ENCODE measurements at regions not wholly inside any gene's neighbourhood (a gene's known extent, or its start where the extent isn't known, plus 50 kb on each side); places are given as distances from the start of the nearest gene placed in this dataset.

DNA sequence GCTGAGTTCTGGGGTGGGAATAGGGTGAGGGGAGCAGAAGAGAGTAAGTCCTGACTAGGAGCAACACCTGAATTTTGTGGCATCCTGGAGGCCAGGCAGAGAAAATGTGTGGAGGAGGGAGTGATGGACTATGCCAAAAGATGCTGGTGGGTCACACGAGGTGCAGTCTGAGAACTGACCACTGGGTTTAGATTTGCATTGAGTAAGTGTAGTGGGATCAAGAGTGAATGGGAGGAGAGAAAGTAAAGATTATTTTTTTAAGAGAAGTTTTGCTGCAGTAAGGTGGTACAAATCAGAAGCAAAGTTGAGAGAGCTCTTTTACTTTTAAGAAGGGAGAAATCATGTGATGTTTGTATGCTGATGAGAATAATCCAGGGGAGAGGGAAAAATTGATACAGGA lies 405.1 kb downstream of the DLEU7 start:
- DNase-seq (ENCODE audit: low read depth in 3 of 3, low spot score in 1 of 3), result no peak

DNA sequence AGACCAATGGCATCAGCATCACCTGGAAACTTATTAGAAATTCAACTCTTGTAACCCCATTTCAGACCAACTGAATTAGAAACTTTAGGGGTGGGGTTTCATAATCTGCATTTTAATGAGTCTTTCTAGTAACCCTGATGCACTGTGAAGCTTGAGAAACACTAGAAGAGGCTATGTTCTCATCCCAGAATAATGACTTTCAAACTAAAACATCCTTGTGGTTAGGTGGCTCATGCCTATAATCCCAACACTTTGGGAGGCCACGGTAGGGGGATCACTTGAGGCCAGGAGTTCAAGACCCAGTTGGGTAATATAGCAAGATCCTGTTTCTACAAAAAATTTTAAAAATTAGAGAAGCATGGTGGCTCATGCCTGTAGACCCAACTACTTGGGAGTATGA lies 402.4 kb downstream of the DLEU7 start:
- DNase-seq (ENCODE audit: low read depth in 3 of 3, low spot score in 1 of 3), result no peak

DNA sequence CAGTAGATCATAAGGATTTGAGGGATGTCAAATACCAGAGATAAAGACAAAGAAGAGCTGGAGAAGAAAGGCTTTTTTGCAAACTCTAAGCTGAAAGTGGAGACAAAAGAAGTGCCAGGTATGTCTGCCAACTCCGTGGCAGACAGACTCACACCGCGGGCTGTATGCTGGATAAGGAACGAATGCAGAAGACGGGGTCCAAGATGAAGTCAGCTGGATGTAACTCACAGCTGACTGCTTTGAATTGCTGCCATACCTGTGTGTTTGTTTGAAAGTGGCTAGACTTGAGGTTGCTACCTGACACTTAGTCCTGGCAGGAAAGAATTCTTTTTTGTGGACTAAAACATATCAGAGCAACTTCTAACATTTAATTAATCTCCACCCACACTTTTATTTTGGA lies 398.8 kb downstream of the DLEU7 start:
- DNase-seq (ENCODE audit: low read depth in 3 of 3, low spot score in 1 of 3), result no peak

DNA sequence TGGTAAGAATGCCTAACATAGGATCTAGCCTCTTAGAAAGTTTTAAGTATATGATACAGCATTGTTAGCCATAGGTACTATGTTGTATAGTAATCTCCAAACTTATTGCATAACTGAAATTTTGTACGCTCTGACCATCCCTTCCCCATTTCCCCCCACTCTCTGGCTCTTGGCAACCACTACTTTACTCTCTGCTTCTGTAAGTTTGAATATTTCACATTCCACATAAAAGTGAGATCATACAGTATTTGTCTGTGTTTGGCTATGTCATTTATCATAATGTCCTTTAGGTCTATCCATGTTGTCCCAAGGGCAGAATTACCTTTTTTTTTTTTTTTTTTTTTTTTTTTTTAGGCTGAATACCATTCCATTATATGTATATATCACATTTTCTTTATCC lies 396.9 kb downstream of the DLEU7 start:
- DNase-seq (ENCODE audit: low read depth in 3 of 3, low spot score in 1 of 3), result no peak

DNA sequence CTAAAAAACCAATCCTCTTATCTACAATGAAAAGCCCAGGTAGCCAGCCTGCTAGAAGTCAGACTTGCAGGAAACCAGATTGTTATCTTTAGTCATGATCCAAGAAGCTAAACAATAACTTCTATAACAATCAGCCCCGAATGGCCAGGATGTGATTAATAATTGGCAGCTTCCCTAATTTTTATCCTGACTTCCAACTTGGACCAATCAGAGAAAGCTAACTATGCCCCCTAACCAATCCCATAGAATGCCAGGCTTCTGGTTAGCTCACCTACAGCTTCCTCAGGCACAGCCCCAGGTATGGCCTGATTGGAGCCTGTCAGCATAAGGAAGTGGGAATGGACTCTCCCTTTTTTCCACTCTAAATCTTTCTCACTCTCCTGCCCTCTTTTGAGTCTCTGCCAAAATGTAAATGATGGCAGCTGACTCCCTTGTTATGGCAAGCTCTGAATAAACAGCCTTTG lies 394.9 kb downstream of the DLEU7 start:
- DNase-seq (ENCODE audit: low read depth in 3 of 3, low spot score in 1 of 3), result no peak

GRCh38 chr13:50449465-50449864 lies 394.0 kb downstream of the DLEU7 start:
- DNase-seq (ENCODE audit: low read depth in 3 of 3, low spot score in 1 of 3), result no peak

DNA sequence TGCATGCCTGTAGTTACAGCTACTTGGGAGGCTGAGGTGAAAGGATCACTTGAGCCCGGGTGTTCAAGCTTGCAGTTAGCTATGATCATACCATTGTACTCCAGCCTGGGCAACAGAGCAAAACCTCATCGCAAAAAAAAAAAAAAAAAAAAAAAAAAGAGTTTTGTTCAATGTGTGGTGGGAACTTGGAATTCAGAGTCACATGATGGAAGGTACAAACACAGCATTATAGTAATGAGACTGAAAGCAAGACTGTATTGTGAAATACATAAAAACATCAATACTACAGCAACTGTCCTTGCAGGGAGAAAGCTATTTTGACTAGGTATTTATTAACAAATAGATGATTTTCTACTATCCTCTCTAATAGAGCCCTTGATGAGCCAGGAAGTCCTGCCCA lies 393.2 kb downstream of the DLEU7 start:
- no peak for DNase-seq (ENCODE audit: low read depth in 3 of 3, low spot score in 1 of 3)

GRCh38 chr13:50451609-50452008 lies 391.9 kb downstream of the DLEU7 start:
- no peak for DNase-seq (ENCODE audit: low read depth in 3 of 3, low spot score in 1 of 3)

DNA sequence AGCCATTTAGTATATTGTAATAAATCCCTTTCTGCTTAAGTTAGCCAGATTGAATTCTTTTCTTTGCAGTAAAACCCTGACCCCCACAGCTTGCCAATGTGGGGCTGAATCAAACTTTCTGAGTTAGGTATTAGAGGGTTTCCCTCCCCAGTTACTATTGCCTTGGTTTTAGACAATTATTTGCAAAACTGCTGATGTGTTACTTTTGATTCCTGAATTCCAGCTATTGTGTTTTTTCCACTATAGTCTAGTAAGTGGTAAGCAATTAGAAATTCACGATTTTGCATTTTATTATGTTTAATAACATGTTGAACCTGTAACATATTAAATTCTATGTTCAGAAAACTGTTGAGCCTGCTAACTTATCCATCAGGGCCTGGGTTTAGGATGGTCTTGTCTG lies 391.5 kb downstream of the DLEU7 start:
- DNase-seq (ENCODE audit: low read depth in 3 of 3, low spot score in 1 of 3), result no peak

DNA sequence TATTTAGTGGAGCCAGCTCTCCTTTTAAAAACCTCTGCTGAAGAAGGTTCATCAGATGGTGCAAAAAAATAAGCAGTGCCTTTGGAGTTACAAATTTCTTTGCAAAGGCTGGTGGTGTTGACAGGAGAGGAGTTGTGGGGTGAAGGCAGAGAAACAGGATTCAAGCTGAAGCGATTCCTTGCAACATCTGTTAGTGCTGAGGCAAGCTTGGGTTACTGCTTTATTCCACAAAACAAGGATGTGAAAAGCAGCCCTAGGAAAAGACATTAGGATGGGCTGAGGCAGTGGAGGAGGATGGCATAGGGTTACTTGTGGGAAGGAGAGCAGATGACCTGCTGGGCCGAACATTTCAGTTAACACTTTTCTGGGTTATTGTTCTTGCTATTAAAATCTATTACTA lies 390.7 kb downstream of the DLEU7 start:
- no peak for DNase-seq (ENCODE audit: low read depth in 3 of 3, low spot score in 1 of 3)

- no peak for DNase-seq (ENCODE audit: low read depth in 3 of 3, low spot score in 1 of 3)
Measured at GRCh38 chr13:50453188-50453587, 390.3 kb downstream of the DLEU7 start.

DNA sequence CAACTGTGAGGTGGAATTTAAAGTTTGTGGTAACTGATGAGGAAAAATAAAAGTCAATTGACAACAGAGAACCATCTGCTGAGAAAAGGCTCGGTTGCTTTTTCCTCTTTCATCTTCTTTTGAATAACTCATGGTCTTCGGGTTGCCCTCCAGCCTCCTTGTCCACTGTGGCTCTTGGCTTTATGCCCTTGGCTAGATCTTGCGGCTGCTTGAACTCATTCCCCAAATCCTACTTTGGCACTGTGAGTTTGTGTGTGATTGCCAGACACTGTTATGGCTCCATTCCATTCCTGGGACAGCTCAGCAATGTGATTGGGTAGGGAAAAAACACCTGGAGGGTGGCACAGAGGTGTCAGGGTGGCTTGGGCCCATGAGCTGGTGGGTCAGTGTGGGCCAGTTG lies 387.4 kb downstream of the DLEU7 start:
- DNase-seq (ENCODE audit: low read depth in 3 of 3, low spot score in 1 of 3), result no peak

DNA sequence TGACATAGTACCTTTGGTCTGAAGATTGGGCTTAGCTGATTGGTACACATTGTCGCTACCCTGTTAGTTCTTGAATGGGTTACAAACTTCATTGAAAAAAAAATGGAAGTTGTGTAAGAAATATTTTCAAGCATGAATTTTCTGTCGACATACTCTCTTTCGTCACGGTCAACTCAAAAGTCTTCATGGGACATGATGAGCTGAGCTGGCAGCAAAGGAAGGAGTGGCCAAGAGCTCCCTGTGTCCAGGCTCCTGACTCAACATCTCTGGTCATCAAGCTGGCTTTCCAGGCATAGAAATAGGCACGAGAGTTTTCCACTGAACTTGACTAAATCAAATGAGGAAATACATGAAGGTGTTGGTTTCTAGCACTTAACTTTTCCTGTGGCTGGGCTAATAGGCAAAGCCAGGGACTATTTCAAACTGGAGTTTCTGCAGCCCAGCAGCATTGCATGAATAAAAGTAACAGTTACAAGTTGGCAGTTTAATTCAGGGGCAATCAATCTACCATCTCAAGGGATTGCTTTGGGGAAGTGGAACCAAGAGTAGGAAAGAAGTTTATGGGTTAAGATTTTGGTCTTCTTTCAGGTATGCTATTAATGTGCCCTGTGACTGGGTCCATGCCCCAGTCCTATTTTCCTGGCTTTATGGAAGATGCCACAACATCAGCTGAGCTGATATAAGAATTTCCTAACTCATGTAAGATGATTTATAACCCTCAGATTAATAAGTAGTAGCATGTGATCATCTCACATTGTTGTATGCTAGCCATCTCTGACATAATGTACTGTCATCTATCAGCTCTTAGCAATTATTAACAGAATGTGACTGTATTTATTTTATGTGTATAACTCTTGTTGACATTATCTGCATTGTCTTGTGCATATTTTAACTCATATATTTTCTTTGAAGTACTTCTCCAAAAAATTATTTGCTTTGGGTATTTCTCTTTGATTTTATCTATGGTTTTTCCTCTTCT lies 385.8 kb downstream of the DLEU7 start:
- no peak for DNase-seq (ENCODE audit: low read depth in 3 of 3, low spot score in 1 of 3)

GRCh38 chr13:50459046-50459445 lies 384.4 kb downstream of the DLEU7 start:
- DNase-seq (ENCODE audit: low read depth in 3 of 3, low spot score in 1 of 3), result no peak

- DNase-seq (ENCODE audit: low read depth in 3 of 3, low spot score in 1 of 3), result no peak
Measured at GRCh38 chr13:50459658-50460057, 383.8 kb downstream of the DLEU7 start.

GRCh38 chr13:50460358-50460757 lies 383.1 kb downstream of the DLEU7 start:
- DNase-seq (ENCODE audit: low read depth in 3 of 3, low spot score in 1 of 3), result no peak

GRCh38 chr13:50461189-50461588 lies 382.3 kb downstream of the DLEU7 start:
- no peak for DNase-seq (ENCODE audit: low read depth in 3 of 3, low spot score in 1 of 3)

DNA sequence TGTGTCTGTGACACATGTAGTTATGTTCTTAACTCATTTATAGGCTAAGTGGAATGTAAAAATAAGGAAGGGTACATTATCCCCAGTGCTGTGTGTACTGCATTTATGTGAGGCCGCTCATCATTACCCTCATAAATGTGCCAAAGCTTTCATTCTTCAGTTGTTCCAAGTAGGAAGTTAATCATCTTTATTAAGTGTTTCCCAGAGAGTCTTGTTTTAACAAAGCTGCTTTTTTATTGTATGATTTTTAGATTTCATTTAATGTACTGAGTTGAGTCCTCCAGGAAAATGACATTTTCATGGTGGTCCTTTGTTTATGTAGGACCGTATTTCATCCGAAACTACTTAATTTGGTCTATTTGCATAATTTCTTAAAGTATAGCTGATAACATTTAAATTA lies 379.8 kb downstream of the DLEU7 start:
- no peak for DNase-seq (ENCODE audit: low read depth in 3 of 3, low spot score in 1 of 3)

- no peak for DNase-seq (ENCODE audit: low read depth in 3 of 3, low spot score in 1 of 3)
Measured at GRCh38 chr13:50464349-50465251, 378.9 kb downstream of the DLEU7 start.

DNA sequence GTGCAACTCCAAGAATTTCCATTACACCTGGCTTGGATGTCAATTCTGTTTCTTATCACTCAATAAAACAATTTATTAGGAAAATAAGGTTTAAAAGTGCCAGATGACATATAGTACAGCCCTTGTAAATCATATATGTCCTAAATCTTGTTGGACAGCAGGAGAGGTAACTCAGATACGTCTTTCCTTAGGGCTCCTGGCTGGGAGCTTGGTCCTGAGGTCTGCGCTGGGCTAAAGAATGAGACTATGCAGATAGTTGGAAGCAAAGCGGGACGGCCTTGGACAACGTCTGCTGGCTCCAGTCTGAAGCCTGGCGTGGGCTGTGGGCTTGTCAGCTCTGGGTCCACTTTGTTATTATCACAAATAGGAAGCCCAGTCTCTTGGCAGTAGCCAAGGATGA lies 377.0 kb downstream of the DLEU7 start:
- DNase-seq (ENCODE audit: low read depth in 3 of 3, low spot score in 1 of 3), result no peak

DNA sequence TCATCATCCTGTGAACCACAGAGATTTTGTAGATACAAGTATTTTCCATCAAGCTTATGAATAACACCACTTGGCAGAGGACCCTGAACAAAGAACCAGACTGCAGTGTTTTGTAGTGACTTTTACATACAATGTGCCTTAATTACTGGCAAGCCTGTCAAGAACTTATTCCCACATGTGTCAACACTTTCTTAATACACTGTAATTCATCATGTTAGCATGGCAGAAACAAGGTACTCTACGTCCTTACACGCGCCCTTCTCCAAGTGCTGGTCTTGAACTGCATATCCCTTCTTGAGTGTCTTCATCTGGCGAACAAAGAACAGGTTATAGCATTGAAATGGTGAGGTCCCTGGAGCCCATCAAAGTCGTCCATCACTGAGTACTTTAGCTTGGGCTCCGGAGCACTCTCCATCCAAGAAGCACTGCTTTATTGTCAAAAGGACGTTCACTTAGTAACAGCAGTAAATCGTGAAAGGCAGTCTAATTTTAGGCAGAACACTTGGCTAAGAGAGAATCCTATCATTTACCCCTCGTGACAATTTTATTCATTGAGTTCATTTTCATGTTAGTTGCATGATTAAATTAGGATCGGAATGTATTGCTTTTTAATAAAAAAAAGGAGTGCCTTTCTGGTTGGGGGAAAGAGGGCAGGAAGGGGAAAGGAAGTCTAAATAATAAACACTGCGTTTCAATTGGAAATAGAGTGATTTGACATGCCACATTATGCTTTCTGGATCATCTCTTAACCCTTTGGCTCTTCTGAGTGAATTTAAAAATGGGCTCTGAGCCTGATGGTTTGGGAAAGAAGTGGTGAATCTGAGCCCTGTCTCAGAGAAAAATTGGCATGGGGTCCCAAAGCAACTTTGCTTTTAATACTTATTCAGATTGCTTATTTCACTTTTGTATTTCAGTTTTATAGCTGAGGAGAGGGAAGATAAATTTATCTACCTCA lies 376.1 kb downstream of the DLEU7 start:
- DNase-seq (ENCODE audit: low read depth in 3 of 3, low spot score in 1 of 3), result no peak

All from stimulated activated CD4-positive, alpha-beta T cell treated with anti-CD3 and anti-CD28 coated beads, TNF-alpha, amount 100 ng/mL, for 1 hour (primary cell).